Activated CD8-positive, alpha-beta memory T cell treated with anti-CD3 and anti-CD28 coated beads for 4 hours (primary cell): ENCODE measurements at regions not wholly inside any gene's neighbourhood (a gene's known extent, or its start where the extent isn't known, plus 50 kb on each side); places are given as distances from the start of the nearest gene placed in this dataset.
"Not testable (repeated sequence)": the region's sequence is repeated elsewhere in the genome, so short reads cannot be mapped to it uniquely, and the experiment has no call there.

Experiments
- DNase-seq, 2 donors: peaks; one replicate each; pipeline ENCODE4 v3.0.0-alpha.2; 2020; ENCODE audit warnings: low read depth in 2 of 2

DNA sequence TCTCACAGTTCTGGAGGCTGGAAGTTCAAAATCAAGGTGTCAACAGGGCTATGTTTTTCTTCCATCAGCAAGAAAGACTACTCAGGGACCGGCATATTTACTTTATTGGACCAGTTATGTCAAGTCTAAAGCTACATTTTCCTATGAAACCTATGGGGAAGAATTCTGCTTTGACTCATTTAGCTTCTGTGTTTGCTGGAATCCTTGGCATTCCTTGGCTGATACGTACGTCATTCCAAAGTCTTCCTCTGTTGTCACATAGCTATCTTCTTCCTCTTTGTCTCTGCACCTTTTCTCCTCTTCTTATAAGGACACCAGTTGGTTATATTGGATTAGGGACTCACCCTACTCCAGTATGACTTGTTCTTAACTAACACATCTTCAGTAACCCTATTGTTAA lies 137.4 kb upstream of the FBXO11 start:
- DNase-seq, result no peak

DNA sequence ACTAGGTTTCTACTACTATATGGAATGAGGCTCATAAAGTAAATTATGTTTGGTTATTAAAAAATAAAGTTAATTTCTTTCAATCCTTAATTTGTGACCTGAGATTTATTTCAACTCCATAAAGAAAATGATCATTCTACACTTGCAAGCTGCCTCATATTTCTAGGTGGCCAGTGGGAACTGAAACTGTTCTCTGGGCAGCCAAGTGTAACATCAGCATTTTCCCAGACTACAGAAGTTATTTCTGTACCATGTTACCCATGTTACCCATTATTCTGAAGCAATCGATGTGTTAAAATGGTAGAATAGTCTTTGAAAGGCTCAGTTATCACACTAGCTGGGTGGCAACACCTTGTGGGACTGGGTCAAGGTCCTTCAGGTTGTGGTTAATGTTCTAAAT lies 139.3 kb upstream of the FBXO11 start:
- DNase-seq, result no peak

DNA sequence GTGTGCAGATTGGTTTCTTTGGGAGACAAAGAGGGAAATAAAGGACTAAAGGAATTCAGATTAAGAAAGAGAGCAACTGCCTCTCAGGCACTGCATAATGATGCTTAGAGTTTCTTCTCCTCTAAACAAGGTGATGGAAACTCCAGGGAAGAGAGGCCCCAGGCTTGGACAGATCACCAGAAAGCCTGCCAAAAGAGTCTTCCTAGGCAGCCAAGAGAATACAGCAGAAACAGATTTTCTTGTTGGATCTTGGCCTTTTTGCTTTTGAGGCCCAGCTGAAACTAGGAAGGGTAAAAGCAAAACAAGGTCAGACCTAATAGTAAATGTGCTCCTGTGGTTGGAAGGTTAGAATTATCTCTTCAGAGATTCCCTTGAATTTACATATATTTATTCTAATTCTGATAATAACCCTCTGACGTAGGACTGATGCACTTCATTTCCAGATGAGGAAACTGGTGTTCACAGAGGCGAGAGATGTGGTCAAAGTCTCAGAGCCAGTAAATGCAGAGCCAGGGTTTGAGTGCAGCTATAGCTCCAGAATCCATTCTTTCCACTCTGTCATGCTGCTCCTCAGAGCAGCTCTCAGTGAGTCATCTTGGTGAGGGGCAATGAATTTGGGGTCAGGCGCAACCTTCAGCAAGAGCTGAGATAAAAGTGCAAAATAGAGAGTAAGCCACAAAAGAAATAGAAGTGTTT lies 142.3 kb upstream of the FBXO11 start:
- DNase-seq, result no peak

DNA sequence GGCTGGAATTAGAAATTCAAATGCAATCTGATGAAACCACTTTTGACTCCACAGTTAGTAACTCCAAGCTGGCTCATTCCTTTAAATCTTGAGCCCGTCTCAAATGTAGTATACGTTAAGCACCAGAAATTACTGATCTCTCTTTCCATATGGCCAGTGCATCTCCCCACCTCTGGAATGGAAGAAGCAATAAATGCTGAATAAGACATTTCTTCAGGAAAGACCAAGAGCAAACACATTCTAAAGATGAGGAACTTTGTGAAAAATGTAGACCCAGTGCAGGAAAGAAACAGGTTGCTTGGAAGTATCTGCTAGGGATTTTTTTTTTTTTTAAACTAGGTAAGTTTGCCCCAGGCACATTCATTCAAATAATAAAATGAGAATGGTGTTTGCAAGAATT lies 143.1 kb upstream of the FBXO11 start:
- DNase-seq, result no peak

DNA sequence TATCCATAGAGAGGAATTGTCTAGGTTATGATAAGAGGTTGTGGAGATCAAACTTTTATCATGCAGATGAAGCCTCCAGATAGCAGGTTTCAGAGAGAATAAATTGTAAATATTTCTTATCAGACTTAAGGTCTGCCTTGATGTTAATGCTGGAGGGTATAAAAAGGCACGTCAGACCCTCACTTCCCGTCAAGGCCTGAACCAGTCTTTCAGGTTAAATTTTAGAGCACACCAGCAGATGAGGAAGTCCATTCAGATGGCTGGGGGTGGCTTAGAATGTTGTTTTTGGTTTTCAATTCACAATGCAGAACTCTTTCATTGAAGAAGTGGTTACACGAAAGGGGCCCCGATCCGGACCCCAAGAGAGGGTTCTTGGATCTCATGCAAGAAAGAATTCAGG lies 144.4 kb upstream of the FBXO11 start:
- no peak for DNase-seq

DNA sequence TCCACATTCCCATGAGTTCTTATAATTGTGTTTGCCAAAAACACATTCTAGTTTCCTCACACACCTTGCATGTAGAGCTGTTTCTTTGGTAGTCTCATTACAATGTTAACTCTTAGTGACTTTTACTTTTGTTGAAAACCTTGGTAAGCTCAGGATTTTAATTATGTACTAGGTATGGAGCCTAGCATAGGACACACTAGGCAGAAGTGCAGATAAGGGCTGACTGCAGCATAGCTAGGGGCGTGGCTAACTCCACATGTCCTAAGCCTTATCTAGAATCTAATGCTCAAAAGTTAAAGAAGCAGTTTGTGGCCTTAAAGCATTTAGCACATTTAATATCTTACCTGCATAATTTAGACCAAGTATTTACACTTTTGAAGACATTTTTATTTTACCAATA lies 153.7 kb upstream of the FBXO11 start:
- no peak for DNase-seq

DNA sequence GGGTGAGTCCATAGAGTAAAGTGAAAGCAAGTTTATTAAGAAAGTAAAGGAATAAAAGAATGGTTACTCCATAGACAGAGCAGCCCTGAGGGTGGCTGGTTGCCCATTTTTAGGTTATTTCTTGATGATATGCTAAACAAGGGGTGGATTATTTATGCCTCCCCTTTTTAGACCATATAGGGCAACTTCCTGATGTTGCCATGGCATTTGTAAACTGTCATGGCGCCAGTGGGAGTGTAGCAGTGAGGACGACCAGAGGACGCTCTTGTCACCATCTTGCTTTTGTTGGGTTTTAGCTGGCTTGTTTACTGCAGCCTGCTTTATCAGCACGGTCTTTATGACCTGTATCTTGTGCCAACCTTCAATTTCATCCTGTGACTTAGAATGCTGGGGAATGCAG lies 155.4 kb upstream of the FBXO11 start:
- not testable (repeated sequence) for DNase-seq

DNA sequence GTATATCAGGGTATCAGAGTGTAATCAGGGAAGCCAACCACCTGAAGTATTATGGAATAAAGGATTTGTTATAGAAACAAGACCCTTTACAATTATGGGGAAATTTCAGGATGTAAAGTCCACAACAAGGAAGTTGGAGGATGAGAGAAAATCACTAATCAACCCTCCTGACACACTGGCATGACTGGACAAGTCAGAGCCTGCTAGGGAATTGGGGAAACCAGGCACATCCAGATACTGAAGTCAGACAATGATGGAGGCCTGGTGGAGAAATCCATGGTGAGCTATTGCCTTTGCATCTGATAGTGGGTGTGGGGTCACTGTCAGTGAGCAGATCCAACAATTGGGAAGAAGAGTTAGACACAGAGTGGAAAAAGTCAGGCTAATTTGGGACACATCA lies 158.8 kb upstream of the FBXO11 start:
- DNase-seq, result no peak

DNA sequence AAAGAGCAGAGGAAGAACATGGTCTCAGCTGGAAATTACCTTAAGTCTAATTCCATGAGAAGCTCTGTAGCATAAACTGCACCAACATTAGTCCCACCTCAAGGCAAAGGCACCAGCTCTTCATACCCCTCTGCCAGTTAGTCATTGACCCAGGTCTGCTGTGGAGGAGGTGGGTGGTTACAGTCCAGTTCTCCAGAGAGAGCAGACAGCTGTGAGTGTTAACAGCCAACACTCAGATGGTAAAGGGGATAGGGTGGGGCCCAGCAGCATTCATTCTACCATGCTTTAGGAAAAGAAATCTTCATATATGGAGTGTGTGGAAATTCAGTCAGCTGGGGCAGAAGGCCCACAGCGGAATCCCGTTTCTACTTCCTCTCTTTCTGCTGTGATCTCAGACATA lies 159.7 kb upstream of the FBXO11 start:
- DNase-seq, result no peak

DNA sequence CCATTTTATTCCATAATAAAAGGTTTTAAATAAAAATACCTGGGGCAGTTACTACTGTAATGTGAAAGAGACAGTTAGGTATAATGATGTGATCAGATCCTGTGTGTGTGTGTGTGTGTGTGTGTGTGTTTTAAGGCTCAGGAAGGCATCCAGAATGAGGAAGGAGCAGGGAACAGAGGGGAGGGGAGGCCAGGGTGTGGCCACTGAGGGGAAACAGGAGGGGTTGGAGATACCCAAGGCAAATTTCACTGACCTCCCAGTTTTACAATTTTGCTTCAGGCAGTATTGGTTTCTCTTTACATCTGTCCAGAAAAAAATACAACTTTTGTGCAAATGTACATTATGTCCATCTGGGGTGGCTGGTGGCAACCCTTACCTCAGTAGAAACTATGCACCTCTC lies 163.5 kb upstream of the FBXO11 start:
- no peak for DNase-seq

DNA sequence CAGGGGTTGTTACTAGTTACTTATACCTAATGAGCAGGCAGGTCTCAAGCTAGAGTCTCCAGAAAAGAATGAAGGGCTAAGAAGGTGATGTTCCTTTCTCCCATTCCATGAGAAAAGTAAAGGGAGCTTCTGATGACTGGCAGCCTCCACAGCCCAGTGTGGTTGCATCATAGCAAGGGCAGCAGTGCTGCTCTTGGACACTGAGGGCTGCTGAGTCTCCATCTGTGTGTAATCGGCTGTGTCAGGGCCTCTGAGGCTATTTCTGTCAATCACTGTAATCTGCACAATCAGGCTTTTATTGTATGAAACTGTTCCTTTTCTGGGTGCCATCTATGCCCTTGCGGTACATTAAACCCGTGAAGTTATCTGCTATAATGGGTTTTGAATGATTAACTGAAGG lies 164.1 kb upstream of the FBXO11 start:
- no peak for DNase-seq

DNA sequence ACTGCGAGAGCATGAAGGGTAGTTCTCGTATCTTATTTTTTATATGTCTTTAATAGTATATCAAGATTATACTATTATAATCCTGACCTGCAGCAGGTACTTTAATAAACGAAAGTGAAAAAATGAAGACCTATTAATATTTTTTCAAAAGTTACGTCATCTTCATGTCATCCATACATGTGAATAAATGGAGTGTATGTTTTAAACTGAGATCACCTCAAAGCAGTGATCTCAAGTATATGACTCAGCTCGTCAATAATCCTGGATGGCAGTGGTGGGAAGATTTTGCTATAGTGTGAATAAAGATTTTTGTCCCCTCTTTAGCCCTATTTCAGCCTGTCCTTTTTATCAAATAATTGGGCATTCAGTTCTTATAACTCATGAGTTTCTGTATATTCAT lies 166.3 kb upstream of the FBXO11 start:
- DNase-seq, result no peak

DNA sequence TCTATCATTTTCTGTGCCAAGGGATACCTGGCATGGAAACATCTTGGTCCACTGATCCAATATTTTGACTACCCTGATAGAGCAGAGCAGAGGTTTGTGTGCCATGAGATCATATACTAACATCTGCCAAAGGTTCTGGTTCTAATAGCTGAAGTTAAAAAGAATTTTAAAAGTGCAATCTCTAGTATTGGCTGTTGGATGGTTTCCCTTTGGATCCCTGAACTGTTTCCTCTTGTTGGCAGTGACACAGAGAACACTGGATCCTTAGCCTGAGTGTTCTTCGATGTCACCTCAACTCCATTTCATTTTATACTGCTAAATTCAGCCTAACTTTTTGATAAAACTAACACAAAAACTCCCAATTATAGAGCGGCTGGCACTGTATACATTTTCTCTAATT lies 169.3 kb upstream of the FBXO11 start:
- DNase-seq, result no peak

DNA sequence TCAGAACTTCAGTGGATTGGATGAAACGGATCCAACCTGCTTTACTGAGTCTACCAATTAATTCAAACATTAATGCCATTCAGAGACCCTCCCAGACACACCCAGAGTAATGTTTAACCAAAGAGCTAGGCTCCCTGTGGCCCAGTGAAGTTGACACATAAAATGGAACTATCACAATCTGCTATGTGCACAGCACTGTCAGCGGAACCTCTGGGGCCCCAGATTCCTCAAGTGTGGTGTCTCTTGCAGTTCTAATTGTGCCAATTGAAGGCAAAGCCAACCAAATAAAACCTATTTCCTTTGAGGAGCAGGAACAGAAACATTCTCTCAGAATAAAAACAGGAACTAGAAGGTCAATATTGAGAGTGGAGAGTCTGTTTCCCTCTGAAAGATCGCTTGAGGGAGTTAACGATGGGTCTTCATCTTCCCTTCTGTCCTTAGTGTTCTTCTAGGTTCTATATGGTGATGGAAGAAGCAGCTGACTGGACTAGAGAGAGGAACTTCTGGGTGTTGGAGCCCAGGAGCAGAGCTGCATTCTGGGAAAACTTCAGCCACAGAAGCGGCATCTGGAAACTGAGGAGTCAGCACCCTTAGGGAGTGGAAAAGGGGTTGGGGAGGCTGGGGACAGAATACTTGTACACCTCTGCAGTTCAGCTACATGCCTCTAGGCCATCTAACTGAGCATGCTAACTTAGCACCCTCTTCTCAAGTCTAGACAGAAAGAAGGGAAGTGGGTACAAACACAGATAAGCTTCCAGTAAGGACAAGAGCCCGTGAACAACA lies 174.4 kb upstream of the FBXO11 start:
- DNase-seq, result no peak

DNA sequence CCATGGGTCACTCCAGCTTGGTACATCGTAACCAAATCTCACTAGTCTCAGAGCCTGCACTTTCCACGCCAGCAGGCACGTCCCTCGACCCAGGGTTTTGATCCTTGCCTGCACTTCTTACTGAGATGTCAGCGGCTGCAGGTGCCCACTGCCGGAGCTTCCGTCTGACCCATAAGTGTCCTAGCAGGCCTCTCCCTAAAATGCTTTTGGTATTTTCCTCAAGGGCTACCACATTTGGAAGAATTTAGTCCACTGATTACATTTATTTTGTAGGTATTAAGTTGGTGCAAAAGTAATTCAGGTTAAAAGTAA lies 175.0 kb upstream of the FBXO11 start:
- DNase-seq, result no peak

DNA sequence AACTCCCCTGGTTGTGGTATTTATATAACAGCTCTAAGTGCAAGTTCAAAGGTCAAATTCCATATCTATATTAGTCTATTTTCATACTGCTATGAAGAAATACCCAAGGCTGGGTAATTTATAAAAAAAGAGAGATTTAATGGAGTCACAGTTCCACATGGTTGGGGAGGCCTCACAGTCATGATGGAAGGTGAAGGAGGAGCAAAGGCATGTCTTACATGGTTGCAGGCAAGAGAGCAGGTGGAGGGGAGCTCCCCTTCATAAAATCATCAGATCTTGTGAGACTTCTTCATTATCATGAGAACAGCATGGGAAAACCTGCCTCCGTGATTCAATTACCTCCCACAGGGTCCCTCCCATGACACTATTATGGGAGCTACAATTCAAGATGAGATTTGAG lies 179.6 kb upstream of the FBXO11 start:
- DNase-seq, result no peak

DNA sequence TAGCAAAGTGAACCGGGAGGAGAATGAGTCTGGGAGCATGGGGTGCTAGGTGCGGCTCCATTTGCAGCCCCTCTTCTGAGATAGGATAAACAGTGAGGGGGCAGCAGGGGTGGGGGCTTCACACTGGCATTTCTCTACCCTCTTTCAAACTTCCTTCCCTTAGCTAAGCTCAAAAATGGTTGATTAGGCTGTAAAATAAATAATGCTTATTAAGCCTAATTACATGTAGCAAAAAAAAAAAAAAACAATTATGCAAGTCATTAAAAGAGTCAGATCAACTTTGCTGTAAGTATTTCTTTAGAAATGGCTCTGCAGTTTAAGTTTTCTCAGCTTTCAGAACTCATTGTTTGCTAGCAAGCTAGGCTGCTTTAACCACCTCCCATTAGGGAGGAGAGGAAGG lies 182.7 kb upstream of the FBXO11 start:
- DNase-seq, result no peak

DNA sequence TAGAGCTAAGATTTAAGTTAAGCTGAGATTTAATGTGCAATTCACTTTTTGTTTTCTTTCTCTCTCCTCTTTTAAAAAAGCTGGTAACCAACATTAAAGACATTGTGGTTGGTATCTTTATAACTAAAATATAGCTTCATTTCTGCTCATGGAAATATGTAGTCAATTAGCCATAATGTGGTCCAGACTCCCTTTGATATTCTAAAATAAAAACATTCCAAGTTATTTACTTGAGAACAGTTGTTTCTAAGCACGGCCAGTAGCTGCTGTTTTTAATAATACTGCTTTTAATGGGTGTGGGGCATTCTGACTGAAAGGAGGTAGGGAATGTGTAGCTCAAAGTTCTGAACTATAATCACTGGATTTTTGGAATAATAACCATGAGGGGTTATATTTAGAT lies 183.3 kb upstream of the FBXO11 start:
- DNase-seq, result no peak

DNA sequence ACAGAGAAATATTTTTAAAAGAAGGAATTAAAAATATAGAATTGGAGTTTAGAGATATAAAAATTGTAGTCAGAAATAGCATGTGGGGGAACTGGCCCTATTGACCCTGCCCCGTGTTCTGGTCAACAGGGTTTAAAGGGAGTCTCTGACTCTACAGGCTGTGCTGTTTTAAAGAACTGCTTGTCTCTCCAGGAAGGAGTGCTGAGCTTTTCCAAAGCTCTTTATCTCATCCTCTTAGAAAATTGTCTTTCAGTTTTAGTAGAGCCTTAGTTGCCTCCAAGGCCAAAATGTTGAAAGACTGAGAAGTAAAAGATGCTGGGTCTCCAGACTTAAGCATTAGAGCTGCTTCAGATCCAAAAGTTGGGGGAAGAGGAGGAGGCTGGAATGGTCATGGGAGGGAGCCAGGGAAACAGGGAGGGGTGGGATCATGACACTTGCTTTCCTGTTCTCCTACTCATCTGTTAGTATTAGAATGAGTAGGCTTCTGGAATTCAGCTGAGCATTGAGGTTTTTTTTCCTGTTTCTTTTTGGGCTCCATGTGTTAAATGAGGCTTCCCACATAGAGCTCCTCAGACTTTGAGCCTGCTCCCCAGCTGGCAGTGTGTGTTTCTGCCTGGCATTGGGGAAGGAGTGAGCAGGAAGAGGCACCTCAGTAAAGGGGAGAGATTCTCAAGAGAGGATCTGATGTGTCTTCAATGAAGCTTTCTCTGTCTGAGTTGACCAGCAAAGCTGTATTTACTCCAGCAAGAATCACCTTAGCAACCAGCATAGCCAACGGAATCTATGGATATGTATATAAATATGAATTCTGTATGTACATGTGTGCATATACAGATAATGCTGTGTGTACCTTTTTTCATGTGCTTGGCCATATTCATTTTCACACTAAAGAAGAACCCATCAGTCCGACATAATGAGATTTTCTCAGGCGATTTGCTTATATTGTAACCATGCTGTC lies 186.8 kb upstream of the FBXO11 start:
- no peak for DNase-seq

DNA sequence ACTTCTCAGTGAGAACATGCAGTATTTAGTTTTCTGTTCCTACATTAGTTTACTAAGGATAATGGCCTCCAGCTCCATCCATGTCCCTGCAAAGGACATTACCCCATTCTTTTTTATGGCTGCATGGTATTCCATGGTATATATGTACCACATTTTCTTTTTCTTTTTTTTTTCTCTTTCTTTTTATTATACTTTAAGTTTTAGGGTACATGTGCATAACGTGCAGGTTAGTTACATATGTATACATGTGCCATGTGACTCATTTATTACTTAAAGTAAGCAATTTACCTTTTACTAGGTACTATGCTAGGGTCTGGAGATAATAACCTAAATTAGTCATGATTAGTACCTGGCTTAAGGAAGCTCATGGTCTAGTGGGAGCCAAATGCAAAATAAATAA lies 190.5 kb upstream of the FBXO11 start:
- DNase-seq, result not testable (repeated sequence)

DNA sequence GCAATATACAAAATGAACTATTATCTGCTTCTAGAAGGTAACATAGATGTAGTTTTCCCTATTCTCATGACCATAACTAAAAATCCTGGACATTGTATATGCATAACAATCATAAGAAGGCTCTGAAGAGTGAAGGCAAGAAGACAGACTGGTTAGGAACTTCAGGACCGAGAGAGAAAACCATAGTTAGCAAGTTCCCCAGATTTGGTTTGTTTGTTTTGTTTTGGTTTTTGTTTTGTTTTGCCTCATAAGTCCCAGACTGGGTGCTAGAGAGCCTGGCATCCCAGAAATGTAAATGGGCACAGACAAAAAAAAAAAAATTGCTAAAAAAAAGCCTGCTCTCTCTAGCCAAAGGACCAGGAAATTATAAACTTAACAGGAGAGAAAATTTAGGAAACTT lies 192.2 kb upstream of the FBXO11 start:
- no peak for DNase-seq

DNA sequence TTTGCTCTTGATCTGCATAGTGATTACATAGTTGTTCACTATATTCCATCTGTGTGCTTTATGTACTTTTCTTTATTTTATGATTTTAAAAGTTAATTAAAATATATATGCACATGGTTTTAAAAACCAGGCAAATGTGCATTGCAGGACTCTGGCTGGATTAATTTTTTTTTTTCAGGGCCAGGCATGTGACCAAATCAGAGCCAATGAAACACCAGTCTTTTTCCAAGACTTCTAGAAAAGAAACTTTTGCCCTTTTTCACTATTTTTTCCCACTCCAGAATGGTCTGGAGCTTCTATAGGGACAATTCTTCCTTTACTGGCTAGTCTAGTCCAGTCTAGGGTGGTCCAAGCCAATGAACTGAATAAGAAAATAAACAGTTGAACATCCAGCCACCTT lies 198.1 kb upstream of the FBXO11 start:
- no peak for DNase-seq

DNA sequence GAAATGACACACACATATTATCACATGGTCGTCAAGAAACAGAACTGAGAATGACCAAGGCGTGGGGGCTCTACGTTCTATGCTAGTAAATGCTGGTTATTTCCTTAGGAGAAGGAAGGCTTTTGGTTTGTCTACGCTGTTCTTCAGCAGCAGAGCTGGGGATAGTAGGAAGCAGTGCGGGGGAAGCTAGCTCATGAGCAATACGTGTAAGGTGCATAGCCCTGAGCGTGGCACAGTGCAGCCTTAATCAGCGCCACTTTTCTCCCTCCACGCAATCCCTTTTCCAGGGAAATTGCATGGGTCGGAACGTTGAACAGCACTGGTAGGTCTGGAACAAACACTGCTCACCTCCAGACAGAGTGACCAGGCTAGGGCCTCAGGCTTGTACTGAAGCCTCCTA lies 199.6 kb upstream of the FBXO11 start:
- DNase-seq, result no peak
